Occipital lobe (tissue), 1 donor: ENCODE measurements at regions not wholly inside any gene's neighbourhood (a gene's known extent, or its start where the extent isn't known, plus 50 kb on each side); places are given as distances from the start of the nearest gene placed in this dataset.
A peak's percentile ranks its signal among the peaks of the same experiment; 100 is the strongest.

Experiments used
- DNase-seq: peaks from one replicate; lab custom pipeline; 2025; lab: John Stamatoyannopoulos, UW

GRCh38 chr5:61686491-61687257 is 354.6 kb downstream of the ZSWIM6 start:
- no peak for DNase-seq

GRCh38 chr5:61687371-61687770 is 355.3 kb downstream of the ZSWIM6 start:
- DNase-seq = no peak

- DNase-seq = no peak
Observed at GRCh38 chr5:61689153-61689846, 357.2 kb downstream of the ZSWIM6 start.

- DNase-seq = no peak
Observed at GRCh38 chr5:61697809-61698558, 365.9 kb downstream of the ZSWIM6 start.

- DNase-seq = no peak
Observed at GRCh38 chr5:61701877-61702602, 370.0 kb downstream of the ZSWIM6 start.

GRCh38 chr5:61702784-61703183 is 370.7 kb downstream of the ZSWIM6 start:
- no peak for DNase-seq

- DNase-seq = no peak
Observed at GRCh38 chr5:61704289-61704688, 372.2 kb downstream of the ZSWIM6 start.

GRCh38 chr5:61706751-61707150 is 374.7 kb downstream of the ZSWIM6 start:
- DNase-seq = no peak

- no peak for DNase-seq
Observed at GRCh38 chr5:61719124-61719523, 387.1 kb downstream of the ZSWIM6 start.

GRCh38 chr5:61720829-61721228 is 388.8 kb downstream of the ZSWIM6 start:
- DNase-seq = no peak

GRCh38 chr5:61724102-61724501 is 392.0 kb downstream of the ZSWIM6 start:
- DNase-seq = no peak

- no peak for DNase-seq
Observed at GRCh38 chr5:61728287-61728686, 396.2 kb downstream of the ZSWIM6 start.

- no peak for DNase-seq
Observed at GRCh38 chr5:61730866-61731265, 398.8 kb downstream of the ZSWIM6 start.

GRCh38 chr5:61731267-61731945 is 399.3 kb downstream of the ZSWIM6 start:
- no peak for DNase-seq

GRCh38 chr5:61731946-61732314 is 399.9 kb downstream of the ZSWIM6 start:
- DNase-seq = no peak

- peak; percentile 61 for DNase-seq
Observed at GRCh38 chr5:61732369-61732768, 400.3 kb downstream of the ZSWIM6 start.

- peak; percentile 6 for DNase-seq
Observed at GRCh38 chr5:61732796-61733195, 400.7 kb downstream of the ZSWIM6 start.

- no peak for DNase-seq
Observed at GRCh38 chr5:61734001-61734400, 401.9 kb downstream of the ZSWIM6 start.

GRCh38 chr5:61734966-61735365 is 402.9 kb downstream of the ZSWIM6 start:
- DNase-seq = no peak

- DNase-seq = no peak
Observed at GRCh38 chr5:61735531-61735930, 403.5 kb downstream of the ZSWIM6 start.

GRCh38 chr5:61735995-61736394 is 403.9 kb downstream of the ZSWIM6 start:
- DNase-seq = no peak
